Skin epidermis (tissue), 12 donors: ENCODE measurements at regions not wholly inside any gene's neighbourhood (a gene's known extent, or its start where the extent isn't known, plus 50 kb on each side); places are given as distances from the start of the nearest gene placed in this dataset.
"Not testable (repeated sequence)": the region's sequence is repeated elsewhere in the genome, so short reads cannot be mapped to it uniquely, and the experiment has no call there.

Experiments used
- H3K27ac ChIP-seq, 21 experiments: fragments of 200-600 bp; sonication (generic) in 11 of 21; one replicate each; pipeline ENCODE4 v1.5.0; 2020; ENCODE audit warnings: mild to moderate bottlenecking in 3 of 21, inconsistent platforms in 2 of 21, moderate library complexity in 2 of 21
- H3K4me3 ChIP-seq, 7 experiments: fragments of 200-600 bp; sonication (generic) in 2 of 7; one replicate each; pipeline ENCODE4 v1.5.0; 2020; ENCODE audit warnings: inconsistent platforms in 2 of 7, mild to moderate bottlenecking in 2 of 7, moderate library complexity in 1 of 7

GRCh38 chr10:65765006-65765541 lies 1160.8 kb upstream of the LRRTM3 start:
- no peak overlapping the region for H3K4me3 ChIP-seq
- H3K27ac ChIP-seq, result no peak overlapping the region

DNA sequence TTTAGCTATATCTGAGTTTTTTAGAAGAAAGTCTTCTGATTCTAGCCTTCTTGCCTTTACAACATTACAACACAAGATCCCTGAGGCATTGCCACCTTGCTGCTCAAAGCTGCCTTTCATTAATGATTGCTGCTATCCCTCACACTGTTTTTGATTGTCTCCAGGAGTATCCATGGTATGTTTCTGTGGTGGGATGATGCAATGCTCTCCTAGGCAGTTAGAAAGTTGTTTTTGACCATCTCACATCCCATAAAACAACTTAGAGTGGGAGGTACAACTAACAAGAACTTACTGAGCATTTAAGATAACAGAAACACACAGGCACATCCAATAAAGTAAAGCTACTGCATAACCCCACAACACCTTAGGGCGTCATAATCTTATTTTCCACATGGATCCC lies 1156.0 kb upstream of the LRRTM3 start:
- no peak overlapping the region for H3K4me3 ChIP-seq
- H3K27ac ChIP-seq, result no peak overlapping the region

- Histone ChIP-seq H3K27ac (no peak overlapping the region), H3K4me3 (no peak overlapping the region)
Measured at GRCh38 chr10:65778753-65779152, 1147.1 kb upstream of the LRRTM3 start.

GRCh38 chr10:65779985-65780384 lies 1145.9 kb upstream of the LRRTM3 start:
- H3K4me3 ChIP-seq, result no peak overlapping the region
- no peak overlapping the region for H3K27ac ChIP-seq

DNA sequence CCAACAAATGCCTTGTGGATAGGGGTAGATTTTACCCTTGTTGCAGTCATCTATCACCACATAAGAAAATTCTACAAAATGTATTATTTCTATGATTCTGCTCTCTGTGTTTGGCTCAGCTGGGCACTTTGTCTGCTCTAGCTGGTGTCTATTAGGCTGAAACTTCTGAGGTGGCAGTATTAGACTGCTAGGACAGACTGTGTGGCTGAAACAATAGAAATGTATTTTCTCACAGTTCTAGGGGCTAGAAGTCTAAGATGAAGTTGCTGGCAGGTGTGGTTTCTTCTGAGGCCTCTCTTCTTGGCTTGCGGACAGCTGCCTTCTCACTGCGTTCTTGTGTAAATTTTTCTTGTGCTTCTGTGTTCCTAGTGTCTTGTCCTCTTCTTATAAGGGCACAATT lies 1139.6 kb upstream of the LRRTM3 start:
- Histone ChIP-seq H3K4me3 (no peak overlapping the region), H3K27ac (no peak overlapping the region)

DNA sequence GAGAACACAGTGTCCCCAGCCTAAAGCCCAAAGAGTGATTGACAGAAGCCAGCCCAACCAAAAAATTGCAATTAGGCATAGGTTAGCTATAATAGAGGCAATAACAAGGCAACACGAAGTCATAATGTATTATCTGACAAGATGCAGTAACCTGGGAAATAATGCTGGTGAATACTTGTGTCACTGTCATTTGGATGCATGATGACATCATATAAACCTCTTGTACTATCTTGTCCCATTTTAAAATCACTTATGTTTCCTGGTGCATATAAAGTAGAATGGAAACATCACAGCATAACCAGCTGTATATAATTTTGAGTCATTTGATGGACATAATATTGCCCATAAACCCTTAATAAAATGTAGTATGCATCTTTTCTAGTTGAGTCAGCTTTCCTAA lies 1138.3 kb upstream of the LRRTM3 start:
- no peak overlapping the region for H3K4me3 ChIP-seq

DNA sequence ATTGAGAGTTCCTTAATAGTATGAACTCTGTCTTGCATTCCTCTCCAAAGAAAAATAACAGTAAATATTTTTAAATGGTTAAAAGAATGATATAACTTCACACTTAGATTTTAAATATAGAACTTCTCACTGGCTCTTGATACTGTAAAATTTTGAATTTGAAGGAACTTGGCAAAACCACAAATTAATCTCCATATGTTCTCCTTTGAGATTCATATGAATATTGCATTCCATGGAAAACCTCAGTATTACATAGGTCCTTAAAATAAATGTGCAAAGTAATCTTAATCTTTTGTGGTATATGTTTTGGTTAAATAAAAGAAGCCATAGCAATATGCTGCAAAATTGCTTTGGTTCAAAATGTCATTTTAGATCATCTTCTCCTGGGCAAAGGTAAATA lies 1137.6 kb upstream of the LRRTM3 start:
- Histone ChIP-seq H3K4me3 (no peak overlapping the region), H3K27ac (no peak overlapping the region)

More for the DNA sequence above, 1138.3 kb upstream of the LRRTM3 start:
- H3K27ac ChIP-seq, result no peak overlapping the region

DNA sequence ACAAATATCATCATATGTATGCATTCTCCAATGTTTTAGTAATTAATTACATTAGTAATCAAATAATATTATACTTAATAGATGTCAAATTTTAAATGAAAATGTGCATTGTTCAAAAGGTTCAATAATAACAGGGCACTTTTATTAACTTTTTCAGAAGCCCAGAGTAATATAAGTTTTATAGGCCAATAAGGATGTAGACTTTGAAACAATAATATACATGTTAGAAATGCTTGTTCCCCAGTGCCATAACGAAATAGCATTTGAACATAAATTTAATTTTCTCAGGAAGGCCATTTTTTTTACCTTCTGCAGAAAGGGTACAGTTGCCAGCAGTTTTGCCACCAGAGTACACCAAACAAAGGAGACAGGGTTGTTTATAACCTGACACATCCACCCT lies 1133.9 kb upstream of the LRRTM3 start:
- H3K27ac ChIP-seq, result no peak overlapping the region
- H3K4me3 ChIP-seq, result no peak overlapping the region

DNA sequence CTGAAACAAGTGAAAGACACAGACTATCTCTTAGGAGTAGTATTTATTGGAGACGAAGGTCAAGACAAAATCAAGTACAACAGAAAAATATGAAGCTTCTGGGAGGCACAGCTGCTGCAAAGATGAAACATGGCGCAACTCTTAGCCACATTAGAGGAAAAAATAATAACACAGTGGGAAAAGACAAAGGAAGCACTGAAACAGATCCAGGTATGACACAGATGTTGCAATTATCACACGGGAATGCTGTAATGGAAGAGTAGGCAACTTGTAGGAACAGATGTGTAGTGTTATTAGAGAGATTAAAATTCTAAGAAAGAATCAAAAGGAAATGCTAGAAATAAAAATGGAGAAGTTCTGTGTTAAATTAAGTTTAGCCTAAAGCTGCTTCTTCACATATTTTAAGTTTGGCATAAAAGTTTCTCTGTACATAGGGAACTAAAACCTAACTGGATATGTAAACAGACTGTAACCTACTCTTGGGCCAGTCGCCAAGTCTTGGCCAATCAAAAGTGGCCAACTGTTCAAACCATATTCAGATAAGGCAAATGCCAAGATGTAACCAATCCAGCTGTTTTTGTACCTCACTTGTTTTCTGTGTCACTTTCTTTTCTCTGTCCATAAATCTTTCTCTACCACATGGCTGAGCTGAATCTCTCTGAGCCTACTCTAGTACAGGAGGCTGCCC lies 1132.0 kb upstream of the LRRTM3 start:
- H3K27ac ChIP-seq, result no peak overlapping the region
- H3K4me3 ChIP-seq, result no peak overlapping the region

GRCh38 chr10:65794861-65795260 lies 1131.0 kb upstream of the LRRTM3 start:
- not testable (repeated sequence) for H3K4me3 ChIP-seq, H3K27ac ChIP-seq

GRCh38 chr10:65796472-65796871 lies 1129.4 kb upstream of the LRRTM3 start:
- Histone ChIP-seq H3K4me3 (no peak overlapping the region), H3K27ac (no peak overlapping the region)

- H3K27ac ChIP-seq, result no peak overlapping the region
- H3K4me3 ChIP-seq, result no peak overlapping the region
Measured at GRCh38 chr10:65798133-65798532, 1127.7 kb upstream of the LRRTM3 start.

GRCh38 chr10:65802391-65802790 lies 1123.4 kb upstream of the LRRTM3 start:
- Histone ChIP-seq H3K4me3 (no peak overlapping the region), H3K27ac (no peak overlapping the region)

DNA sequence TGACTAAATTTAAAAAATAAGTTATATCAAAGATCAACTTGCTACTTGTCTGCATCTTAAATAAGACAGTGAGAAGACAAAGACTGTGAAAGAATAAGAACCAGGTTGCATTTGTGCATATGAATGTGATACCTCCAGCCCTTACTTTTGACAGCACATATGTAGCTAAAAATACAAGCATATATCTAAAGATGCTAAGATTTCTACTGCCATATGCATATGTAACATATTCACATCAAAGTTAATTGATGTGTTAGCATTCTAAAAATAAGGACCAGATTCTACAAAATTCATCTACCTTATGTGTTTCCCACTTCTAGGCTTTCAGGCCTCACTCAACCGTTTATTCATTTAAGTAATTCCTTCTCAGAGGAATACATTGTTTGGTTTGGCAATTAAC lies 1120.3 kb upstream of the LRRTM3 start:
- H3K4me3 ChIP-seq, result no peak overlapping the region
- no peak overlapping the region for H3K27ac ChIP-seq

GRCh38 chr10:65805993-65806392 lies 1119.8 kb upstream of the LRRTM3 start:
- H3K4me3 ChIP-seq, result no peak overlapping the region
- no peak overlapping the region for H3K27ac ChIP-seq

- Histone ChIP-seq H3K4me3 (no peak overlapping the region), H3K27ac (no peak overlapping the region)
Measured at GRCh38 chr10:65808687-65809333, 1117.0 kb upstream of the LRRTM3 start.

DNA sequence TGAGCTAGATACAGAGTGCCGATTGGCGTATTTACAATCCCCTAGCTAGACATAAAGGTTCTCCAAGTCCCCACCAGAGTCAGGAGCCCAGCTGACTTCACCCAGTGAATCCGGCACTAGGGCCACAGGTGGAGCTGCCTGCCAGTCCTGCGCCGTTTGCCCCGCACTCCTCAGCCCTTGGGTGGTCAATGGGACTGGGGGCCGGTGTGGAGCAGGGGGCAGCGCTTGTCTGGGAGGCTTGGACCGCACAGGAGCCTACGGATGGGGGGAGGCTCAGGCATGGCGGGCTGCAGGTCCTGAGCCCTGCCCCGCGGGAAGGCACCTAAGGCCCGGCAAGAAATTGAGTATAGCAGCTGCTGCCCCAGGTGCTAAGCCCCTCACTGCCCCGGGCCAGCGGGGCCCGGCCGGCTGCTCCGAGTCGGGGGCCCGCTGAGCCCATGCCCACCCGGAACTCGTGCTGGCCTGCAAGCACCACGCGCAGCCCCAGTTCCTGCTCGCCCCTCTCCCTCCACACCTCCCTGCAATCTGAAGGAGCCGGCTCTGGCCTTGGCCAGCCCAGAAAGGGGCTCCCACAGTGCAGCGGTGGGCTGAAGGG lies 1113.8 kb upstream of the LRRTM3 start:
- Histone ChIP-seq H3K4me3 (no peak overlapping the region), H3K27ac (no peak overlapping the region)

DNA sequence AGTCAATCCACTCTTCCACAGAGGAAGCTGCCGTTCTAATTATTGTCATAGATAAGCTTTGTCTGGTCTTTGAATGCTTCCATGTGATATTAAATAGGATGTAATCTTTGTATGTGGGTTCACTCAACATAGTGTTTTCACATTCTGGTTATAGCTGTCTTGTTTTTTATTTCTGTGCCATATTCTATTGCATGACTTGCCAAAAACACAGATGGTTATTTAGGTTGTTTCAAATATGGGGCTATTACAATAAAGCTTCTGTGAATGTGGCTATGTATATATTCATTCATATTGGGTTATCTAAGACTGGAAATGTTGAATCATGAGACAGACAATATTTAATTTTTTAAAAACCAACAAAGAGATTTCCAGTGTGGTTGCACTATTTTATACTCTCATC lies 1109.3 kb upstream of the LRRTM3 start:
- Histone ChIP-seq H3K4me3 (no peak overlapping the region), H3K27ac (no peak overlapping the region)

- H3K27ac ChIP-seq, result no peak overlapping the region
- H3K4me3 ChIP-seq, result no peak overlapping the region
Measured at GRCh38 chr10:65818990-65819389, 1106.8 kb upstream of the LRRTM3 start.

GRCh38 chr10:65827359-65827758 lies 1098.5 kb upstream of the LRRTM3 start:
- H3K4me3 ChIP-seq, result no peak overlapping the region
- no peak overlapping the region for H3K27ac ChIP-seq

GRCh38 chr10:65838811-65839210 lies 1087.0 kb upstream of the LRRTM3 start:
- Histone ChIP-seq H3K4me3 (no peak overlapping the region), H3K27ac (no peak overlapping the region)
